Lower lobe of right lung (tissue), 2 donors: ENCODE measurements at regions not wholly inside any gene's neighbourhood (a gene's known extent, or its start where the extent isn't known, plus 50 kb on each side); places are given as distances from the start of the nearest gene placed in this dataset.

Experiments used
- ATAC-seq, 2 donors: fragments of 200-7000 bp; cut with Tn5 transposase; one replicate each; pipeline ENCODE4 v1.9.1; 2020 to 2022; ENCODE audit warnings: mild to moderate bottlenecking in 2 of 2, moderate library complexity in 2 of 2
- DNase-seq: peaks from one replicate; pipeline ENCODE4 v3.0.0-alpha.2; 2020
- H3K27ac ChIP-seq: fragments of 200-600 bp; one replicate; pipeline ENCODE4 v1.8.0; 2022
- H3K27me3 ChIP-seq: fragments of 200-600 bp; one replicate; pipeline ENCODE4 v1.8.0; 2022; ENCODE audit warnings: low read depth
- H3K36me3 ChIP-seq: fragments of 200-600 bp; one replicate; pipeline ENCODE4 v1.8.0; 2022; ENCODE audit warnings: mild to moderate bottlenecking
- H3K4me1 ChIP-seq: fragments of 200-600 bp; one replicate; pipeline ENCODE4 v1.8.0; 2022
- H3K4me3 ChIP-seq: fragments of 200-600 bp; one replicate; pipeline ENCODE4 v1.8.0; 2022; ENCODE audit warnings: mild to moderate bottlenecking
- H3K9me3 ChIP-seq: fragments of 200-600 bp; one replicate; pipeline ENCODE4 v1.8.0; 2022
- CTCF ChIP-seq: fragments of 200-600 bp; IDR thresholded peaks from one replicate; pipeline ENCODE4 v1.8.0; 2022; ENCODE audit warnings: antibody characterized with exemption, mild to moderate bottlenecking
- intact Hi-C: fragments of 100-400 bp; cut with DNase I; formaldehyde crosslinking; loops from one replicate; pipeline ENCODE4 v1.11.0; 2022
- donor health status: DM: no; HTN: yes; CAD: no; lungs with severe emphysema.

GRCh38 chr12:19726592-19726991, 287.3 kb downstream of the AEBP2 start:
- intact Hi-C loops: no loop called here
- no peaks in the 10 kb centered on the region for H3K27me3 ChIP-seq
- no peaks in the 10 kb centered on the region for H3K4me1 ChIP-seq
- DNase-seq (no peak), ATAC-seq (no peak)
- no peaks in the 10 kb centered on the region for H3K36me3 ChIP-seq
- no peak overlapping the region for H3K4me3 ChIP-seq
- TF ChIP-seq CTCF: no peak
- no peak overlapping the region for H3K27ac ChIP-seq
- H3K9me3 ChIP-seq: no peaks in the 10 kb centered on the region

GRCh38 chr12:19737019-19737418, 297.7 kb downstream of the AEBP2 start:
- DNase-seq (no peak), ATAC-seq (no peak)
- Histone ChIP-seq H3K4me1 (peaks cover 4% of the 10 kb centered on the region), H3K36me3 (no peaks in the 10 kb centered on the region), H3K27me3 (no peaks in the 10 kb centered on the region), H3K27ac (no peak overlapping the region), H3K9me3 (no peaks in the 10 kb centered on the region), H3K4me3 (no peak overlapping the region)
- no peak for TF ChIP-seq CTCF
- intact Hi-C loops: no loop called here

GRCh38 chr12:19739195-19739776, 300.0 kb downstream of the AEBP2 start:
- Histone ChIP-seq H3K9me3 (no peaks in the 10 kb centered on the region), H3K27ac (no peak overlapping the region), H3K4me1 (peaks cover 4% of the 10 kb centered on the region), H3K36me3 (no peaks in the 10 kb centered on the region), H3K27me3 (no peaks in the 10 kb centered on the region), H3K4me3 (no peak overlapping the region)
- DNase-seq (no peak), ATAC-seq (peak in 1 of 2 donors; percentile 61)
- intact Hi-C loops: no loop called here
- TF ChIP-seq CTCF: peak; percentile 63

- Histone ChIP-seq H3K9me3 (no peaks in the 10 kb centered on the region), H3K27ac (no peak overlapping the region), H3K27me3 (no peaks in the 10 kb centered on the region), H3K4me1 (peaks cover 4% of the 10 kb centered on the region), H3K4me3 (no peak overlapping the region), H3K36me3 (no peaks in the 10 kb centered on the region)
- no peak for DNase-seq
- ATAC-seq: no peak
- TF ChIP-seq CTCF: no peak
- intact Hi-C loops: no loop called here
Measured at GRCh38 chr12:19740472-19741131, 301.3 kb downstream of the AEBP2 start.

GRCh38 chr12:19741132-19741489, 301.8 kb downstream of the AEBP2 start:
- no peak for TF ChIP-seq CTCF
- H3K27me3 ChIP-seq: no peaks in the 10 kb centered on the region
- ATAC-seq (no peak), DNase-seq (no peak)
- H3K36me3 ChIP-seq: no peaks in the 10 kb centered on the region
- H3K27ac ChIP-seq: no peak overlapping the region
- H3K9me3 ChIP-seq: no peaks in the 10 kb centered on the region
- H3K4me3 ChIP-seq: no peak overlapping the region
- peaks cover 4% of the 10 kb centered on the region for H3K4me1 ChIP-seq
- intact Hi-C loops: no loop called here
